CD4-positive, CD25-positive, alpha-beta regulatory T cell (primary cell): ENCODE measurements at regions not wholly inside any gene's neighbourhood (a gene's known extent, or its start where the extent isn't known, plus 50 kb on each side); places are given as distances from the start of the nearest gene placed in this dataset.
A peak's percentile ranks its signal among the peaks of the same experiment; 100 is the strongest.

Experiments used
- ATAC-seq, 2 donors: fragments of 150-1000 bp; cut with Tn5 transposase; one replicate each; pipeline ENCODE4 v1.10.0; 2021; ENCODE audit warnings: low read depth in 2 of 2, moderate number of reproducible peaks in 2 of 2, moderate library complexity in 1 of 2
- DNase-seq, 3 donors: peaks; one replicate each; pipeline versions ENCODE4 v3.0.0 to v3.0.0-alpha.2; 2012 to 2022; ENCODE audit warnings: mixed read lengths in 1 of 3
- H3K27ac ChIP-seq: one replicate; pipeline ENCODE4 v1.7.0; 2013; ENCODE audit warnings: mild to moderate bottlenecking, low read length; ENCODE audit not compliant: insufficient read depth, poor library complexity, severe bottlenecking
- H3K27me3 ChIP-seq: one replicate; pipeline ENCODE4 v1.7.0; 2013; ENCODE audit warnings: low read length; ENCODE audit not compliant: control insufficient read depth, insufficient read depth
- H3K36me3 ChIP-seq: one replicate; pipeline ENCODE4 v1.7.0; 2013; ENCODE audit warnings: mild to moderate bottlenecking, low read length, moderate library complexity; ENCODE audit not compliant: control insufficient read depth, insufficient read depth
- H3K4me1 ChIP-seq: 2 replicates; pipeline ENCODE4 v1.7.0; 2013; ENCODE audit warnings: mild to moderate bottlenecking, low read length; ENCODE audit not compliant: insufficient read depth, control insufficient read depth, poor library complexity, severe bottlenecking
- H3K4me3 ChIP-seq: one replicate; pipeline ENCODE4 v1.7.0; 2013; ENCODE audit warnings: low read depth, mild to moderate bottlenecking, low read length, moderate library complexity
- H3K9me3 ChIP-seq, 2 experiments: 1 replicate in 1 of 2; 2 replicates in 1 of 2; pipeline ENCODE4 v1.7.0; 2013; ENCODE audit warnings: low read length in 2 of 2, mild to moderate bottlenecking in 1 of 2, moderate library complexity in 1 of 2; ENCODE audit not compliant: control insufficient read depth in 2 of 2
- H3K27ac Mint-ChIP-seq, 3 donors: one replicate each; pipeline ENCODE4 v1.8.0; 2020 to 2022; ENCODE audit warnings: mild to moderate bottlenecking in 3 of 3, mixed read lengths in 3 of 3, moderate library complexity in 2 of 3
- H3K27me3 Mint-ChIP-seq: one replicate; pipeline ENCODE4 v1.8.0; 2022; ENCODE audit warnings: mild to moderate bottlenecking, mixed read lengths
- H3K36me3 Mint-ChIP-seq: one replicate; pipeline ENCODE4 v1.8.0; 2020; ENCODE audit warnings: mixed read lengths
- H3K4me1 Mint-ChIP-seq, 4 donors: one replicate each; pipeline ENCODE4 v1.8.0; 2020 to 2022; ENCODE audit warnings: mixed read lengths in 4 of 4, mild to moderate bottlenecking in 1 of 4
- H3K4me3 Mint-ChIP-seq, 4 donors: one replicate each; pipeline ENCODE4 v1.8.0; 2020 to 2022; ENCODE audit warnings: mild to moderate bottlenecking in 4 of 4, mixed read lengths in 4 of 4, moderate library complexity in 3 of 4
- H3K9me3 Mint-ChIP-seq, 7 donors: one replicate each; pipeline ENCODE4 v1.8.0; 2020 to 2022; ENCODE audit warnings: mixed read lengths in 7 of 7, mild to moderate bottlenecking in 3 of 7, moderate library complexity in 2 of 7

- Histone ChIP-seq H3K36me3 (no peaks in the 10 kb centered on the region), H3K4me3 (no peak overlapping the region), H3K27ac (no peak overlapping the region), H3K27me3 (peaks cover 9% of the 10 kb centered on the region), H3K9me3 (peaks cover 9 to 10% of the 10 kb centered on the region in 2 experiments), H3K4me1 (no peaks in the 10 kb centered on the region)
- Mint-ChIP-seq H3K27ac (no peak overlapping the region), H3K27me3 (peaks cover 9% of the 10 kb centered on the region), H3K9me3 (peaks cover 0 to 18% (median 13%) of the 10 kb centered on the region in 7 donors), H3K4me1 (no peaks in the 10 kb centered on the region), H3K36me3 (peaks cover 3% of the 10 kb centered on the region), H3K4me3 (no peak overlapping the region)
- DNase-seq = no peak
- ATAC-seq = no peak
Measured at GRCh38 chr1:38394303-38394702, 347.7 kb upstream of the POU3F1 start.

- Mint-ChIP-seq H3K9me3 (peaks cover 0 to 25% (median 10%) of the 10 kb centered on the region in 7 donors), H3K36me3 (peaks cover 3% of the 10 kb centered on the region)
Measured at GRCh38 chr1:38392861-38393260, 346.3 kb upstream of the POU3F1 start.

DNA sequence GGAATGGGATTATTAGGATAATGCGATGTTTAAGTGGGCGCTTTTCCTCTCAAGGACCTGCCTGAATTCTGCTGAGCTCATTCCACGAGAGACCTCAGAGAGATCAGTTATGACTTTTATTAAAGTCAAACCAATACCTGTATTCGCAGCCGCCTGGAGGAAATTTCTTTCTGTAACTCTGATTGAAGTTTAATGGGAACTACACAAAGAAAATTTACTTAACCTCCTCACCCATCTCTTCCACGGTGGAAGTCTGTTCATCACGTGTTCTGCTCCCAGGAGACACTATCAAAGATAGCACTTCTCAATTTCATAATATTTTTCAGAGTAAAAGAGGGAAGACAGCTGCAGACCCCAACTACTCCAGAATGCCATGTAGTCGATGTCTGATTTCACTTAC lies 334.7 kb upstream of the POU3F1 start:
- Histone ChIP-seq H3K4me3 (no peak overlapping the region), H3K9me3 (no peaks in the 10 kb centered on the region), H3K27ac (no peak overlapping the region), H3K36me3 (no peaks in the 10 kb centered on the region), H3K4me1 (no peaks in the 10 kb centered on the region), H3K27me3 (peaks cover 9% of the 10 kb centered on the region)
- no peak overlapping the region for H3K4me3 Mint-ChIP-seq
- peaks cover 30% of the 10 kb centered on the region for H3K27me3 Mint-ChIP-seq
- H3K27ac Mint-ChIP-seq = no peak overlapping the region
- peaks cover 0 to 5% (median 0%) of the 10 kb centered on the region in 7 donors for H3K9me3 Mint-ChIP-seq
- DNase-seq (no peak), ATAC-seq (no peak)
- H3K4me1 Mint-ChIP-seq = no peaks in the 10 kb centered on the region
- no peaks in the 10 kb centered on the region for H3K36me3 Mint-ChIP-seq

More at GRCh38 chr1:38392861-38393260, 346.3 kb upstream of the POU3F1 start:
- Mint-ChIP-seq H3K27ac (no peak overlapping the region), H3K4me1 (no peaks in the 10 kb centered on the region), H3K27me3 (peaks cover 4% of the 10 kb centered on the region), H3K4me3 (no peak overlapping the region)
- DNase-seq (no peak), ATAC-seq (no peak)
- H3K9me3 ChIP-seq = peaks cover 9 to 13% of the 10 kb centered on the region in 2 experiments
- H3K27ac ChIP-seq = no peak overlapping the region
- no peak overlapping the region for H3K4me3 ChIP-seq
- no peaks in the 10 kb centered on the region for H3K4me1 ChIP-seq
- H3K36me3 ChIP-seq = no peaks in the 10 kb centered on the region
- peaks cover 9% of the 10 kb centered on the region for H3K27me3 ChIP-seq

- H3K36me3 Mint-ChIP-seq = no peaks in the 10 kb centered on the region
- Histone ChIP-seq H3K4me1 (no peaks in the 10 kb centered on the region), H3K36me3 (no peaks in the 10 kb centered on the region), H3K9me3 (peaks cover 5 to 12% of the 10 kb centered on the region in 2 experiments), H3K4me3 (no peak overlapping the region), H3K27ac (no peak overlapping the region), H3K27me3 (peaks cover 5% of the 10 kb centered on the region)
- ATAC-seq (no peak), DNase-seq (no peak)
- H3K27ac Mint-ChIP-seq = no peak overlapping the region
- H3K4me1 Mint-ChIP-seq = no peaks in the 10 kb centered on the region
- H3K4me3 Mint-ChIP-seq = no peak overlapping the region
- H3K9me3 Mint-ChIP-seq = peaks cover 0 to 16% (median 2%) of the 10 kb centered on the region in 7 donors
- peaks cover 36% of the 10 kb centered on the region for H3K27me3 Mint-ChIP-seq
Measured at GRCh38 chr1:38376577-38376976, 330.0 kb upstream of the POU3F1 start.

DNA sequence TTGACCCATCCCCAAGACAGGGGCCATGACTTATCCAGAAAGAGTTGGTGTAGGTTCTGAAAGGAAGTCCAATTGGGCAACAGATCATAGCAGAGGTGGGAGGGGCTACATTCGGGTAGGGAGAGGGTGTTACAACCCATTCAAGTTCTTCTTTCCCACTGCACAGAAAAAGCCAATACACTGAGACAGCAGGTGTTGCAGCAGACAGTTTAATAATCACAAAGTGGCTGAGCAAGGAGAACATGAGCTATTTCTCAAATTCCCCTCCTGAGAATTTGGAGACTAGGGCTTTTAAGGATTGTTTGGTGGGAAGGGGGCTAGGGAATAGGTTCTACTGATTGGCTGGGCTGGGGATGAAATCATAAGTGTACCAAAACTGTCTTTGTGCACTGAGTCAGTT lies 328.4 kb upstream of the POU3F1 start:
- Mint-ChIP-seq H3K27ac (no peak overlapping the region), H3K36me3 (no peaks in the 10 kb centered on the region), H3K27me3 (peaks cover 41% of the 10 kb centered on the region), H3K4me3 (no peak overlapping the region), H3K4me1 (no peaks in the 10 kb centered on the region), H3K9me3 (peaks cover 0 to 16% (median 2%) of the 10 kb centered on the region in 7 donors)
- no peak for DNase-seq
- Histone ChIP-seq H3K4me1 (no peaks in the 10 kb centered on the region), H3K9me3 (peaks cover 5 to 12% of the 10 kb centered on the region in 2 experiments), H3K36me3 (no peaks in the 10 kb centered on the region), H3K27ac (no peak overlapping the region), H3K27me3 (peaks cover 5% of the 10 kb centered on the region), H3K4me3 (no peak overlapping the region)
- no peak for ATAC-seq

DNA sequence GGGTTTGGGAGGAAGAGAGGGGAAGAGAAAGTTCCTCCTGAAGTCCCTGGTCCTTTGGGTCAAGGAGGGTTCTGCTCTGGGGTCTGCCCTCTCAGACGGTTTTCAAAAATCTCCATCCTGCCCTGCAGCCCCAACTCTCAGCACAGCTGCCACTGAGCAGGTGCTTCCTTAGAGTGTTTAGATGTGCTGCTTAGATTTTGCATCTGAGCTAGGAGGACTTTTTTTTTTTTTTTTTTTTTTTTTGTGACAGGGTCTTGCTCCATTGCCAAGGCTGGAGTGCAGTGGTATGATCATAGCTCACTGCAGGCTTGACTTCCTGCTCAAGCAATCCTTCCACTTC lies 324.9 kb upstream of the POU3F1 start:
- H3K27ac ChIP-seq = no peak overlapping the region
- no peaks in the 10 kb centered on the region for H3K4me1 Mint-ChIP-seq
- H3K4me1 ChIP-seq = no peaks in the 10 kb centered on the region
- H3K27me3 Mint-ChIP-seq = peaks cover 39% of the 10 kb centered on the region
- H3K27ac Mint-ChIP-seq = no peak overlapping the region
- ATAC-seq (no peak), DNase-seq (no peak)
- H3K36me3 Mint-ChIP-seq = no peaks in the 10 kb centered on the region
- no peak overlapping the region for H3K4me3 ChIP-seq
- no peak overlapping the region for H3K4me3 Mint-ChIP-seq
- H3K9me3 Mint-ChIP-seq = peaks cover 0 to 16% (median 0%) of the 10 kb centered on the region in 7 donors
- no peaks in the 10 kb centered on the region for H3K36me3 ChIP-seq
- peaks cover 5 to 12% of the 10 kb centered on the region in 2 experiments for H3K9me3 ChIP-seq
- peaks cover 5% of the 10 kb centered on the region for H3K27me3 ChIP-seq

DNA sequence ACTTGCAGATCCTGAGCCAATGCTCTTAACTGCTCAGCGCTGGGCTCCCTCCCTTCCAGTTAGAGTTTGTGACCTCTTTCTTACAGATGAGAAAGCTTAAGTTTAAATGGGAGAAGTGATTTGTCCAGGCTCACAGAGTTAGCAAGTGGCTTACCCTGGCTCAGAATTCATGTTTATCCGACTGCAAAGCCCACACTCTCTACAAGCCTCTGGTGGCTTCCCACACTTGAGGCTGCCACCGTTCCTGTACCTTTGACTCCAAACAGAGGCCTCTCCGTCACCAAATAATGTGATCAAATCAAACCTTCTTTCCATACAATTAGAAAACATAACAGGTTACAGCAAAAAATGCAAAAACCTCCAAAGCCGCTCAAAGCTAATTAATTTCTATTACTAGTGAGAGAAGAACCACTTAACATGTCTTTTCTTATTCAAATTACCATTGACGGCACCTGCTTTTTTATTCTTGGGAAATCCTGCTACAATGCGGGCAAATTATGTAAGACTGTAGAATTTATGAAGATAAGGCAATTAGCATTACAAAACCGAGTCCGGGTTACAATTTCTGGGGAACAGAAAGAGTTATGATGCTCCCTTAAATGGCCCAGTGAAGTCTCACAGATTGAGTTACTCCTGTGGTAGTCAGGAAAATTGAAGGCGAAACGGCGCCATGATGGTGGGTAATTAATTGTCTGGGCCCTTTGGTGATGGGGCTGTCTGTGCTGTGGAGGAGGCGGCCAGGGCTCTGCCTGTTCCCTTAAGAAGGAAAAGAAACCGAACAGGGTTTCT lies 324.3 kb upstream of the POU3F1 start:
- no peaks in the 10 kb centered on the region for H3K36me3 Mint-ChIP-seq
- H3K27me3 Mint-ChIP-seq = peaks cover 39% of the 10 kb centered on the region
- H3K4me3 Mint-ChIP-seq = no peak overlapping the region

DNA sequence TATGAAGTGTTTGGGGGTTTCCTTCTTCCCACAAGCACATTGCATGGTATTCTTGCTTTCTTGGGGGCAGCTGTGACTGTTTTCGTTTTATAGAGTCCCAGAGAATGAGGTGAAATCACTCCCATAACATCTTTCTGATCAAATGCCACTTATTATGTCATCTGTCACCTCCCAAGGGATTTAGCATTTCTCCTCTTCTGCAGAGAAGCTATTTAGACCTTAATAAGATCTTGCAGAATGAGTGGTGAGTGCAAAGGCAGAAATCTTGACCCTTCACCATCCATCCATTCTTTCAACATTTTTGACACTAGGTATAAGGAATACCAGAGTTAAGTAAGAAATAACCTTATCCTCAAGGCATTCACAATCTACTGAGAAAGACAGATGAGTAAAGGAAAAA lies 318.6 kb upstream of the POU3F1 start:
- Histone ChIP-seq H3K36me3 (no peaks in the 10 kb centered on the region), H3K27me3 (peaks cover 6% of the 10 kb centered on the region), H3K9me3 (no peaks in the 10 kb centered on the region), H3K4me3 (no peak overlapping the region), H3K27ac (no peak overlapping the region), H3K4me1 (no peaks in the 10 kb centered on the region)
- Mint-ChIP-seq H3K9me3 (peaks cover 0 to 3% (median 0%) of the 10 kb centered on the region in 7 donors), H3K27ac (no peak overlapping the region), H3K4me1 (no peaks in the 10 kb centered on the region), H3K4me3 (no peak overlapping the region), H3K27me3 (peaks cover 34% of the 10 kb centered on the region), H3K36me3 (no peaks in the 10 kb centered on the region)
- ATAC-seq (no peak), DNase-seq (no peak)

More for the DNA sequence above, 324.3 kb upstream of the POU3F1 start:
- DNase-seq (no peak), ATAC-seq (no peak)
- H3K9me3 Mint-ChIP-seq = peaks cover 0 to 16% (median 0%) of the 10 kb centered on the region in 7 donors
- H3K4me1 Mint-ChIP-seq = no peaks in the 10 kb centered on the region
- H3K4me3 ChIP-seq = no peak overlapping the region
- H3K36me3 ChIP-seq = no peaks in the 10 kb centered on the region
- no peaks in the 10 kb centered on the region for H3K4me1 ChIP-seq
- peak overlapping the region in 1 of 3 donors; percentile 4 for H3K27ac Mint-ChIP-seq
- H3K27me3 ChIP-seq = peaks cover 5% of the 10 kb centered on the region
- H3K9me3 ChIP-seq = peaks cover 5 to 12% of the 10 kb centered on the region in 2 experiments
- no peak overlapping the region for H3K27ac ChIP-seq
